Tibial artery (tissue), 4 donors: ENCODE measurements at regions not wholly inside any gene's neighbourhood (a gene's known extent, or its start where the extent isn't known, plus 50 kb on each side); places are given as distances from the start of the nearest gene placed in this dataset.

Experiments
- DNase-seq, 2 donors: peaks; one replicate each; pipeline ENCODE4 v3.0.0-alpha.2; 2019
- H3K27ac ChIP-seq, 2 donors: fragments of 200-600 bp; sonication (generic) in 1 of 2; 1 replicate in 1 of 2; 2 replicates in 1 of 2; pipeline ENCODE4 v1.5.1; 2018 to 2019; ENCODE audit warnings: mild to moderate bottlenecking in 1 of 2
- H3K27me3 ChIP-seq, 2 donors: fragments of 200-600 bp; sonication (generic) in 1 of 2; one replicate each; pipeline versions ENCODE4 v1.5.1 to v1.6.0; 2016 to 2019
- H3K36me3 ChIP-seq, 3 donors: fragments of 200-600 bp; sonication (generic) in 2 of 3; one replicate each; pipeline ENCODE4 v1.5.1; 2016 to 2019; ENCODE audit warnings: mild to moderate bottlenecking in 2 of 3
- H3K4me1 ChIP-seq, 4 donors: fragments of 200-600 bp; sonication (generic) in 2 of 4; 1 replicate in 3 of 4; 2 replicates in 1 of 4; pipeline ENCODE4 v1.5.1; 2016 to 2019
- H3K4me3 ChIP-seq, 2 donors: fragments of 200-600 bp; sonication (generic) in 1 of 2; 1 replicate in 1 of 2; 2 replicates in 1 of 2; pipeline ENCODE4 v1.5.1; 2018 to 2019; ENCODE audit warnings: mild to moderate bottlenecking in 2 of 2
- H3K9me3 ChIP-seq, 3 donors: fragments of 200-600 bp; sonication (generic) in 1 of 3; one replicate each; pipeline ENCODE4 v1.5.1; 2016 to 2019
- intact Hi-C: fragments of 100-400 bp; cut with DNase I; formaldehyde crosslinking; loops from one replicate; pipeline ENCODE4 v1.15.0; 2023; ENCODE audit warnings: low total_unique reads
- TF ChIP-seq, protein P1 (sequence below), 2 experiments: fragments of 200-600 bp in 1 of 2; fragments of 450-650 bp in 1 of 2; IDR thresholded peaks; one replicate each; pipeline ENCODE4 v1.5.1; 2017 to 2019; ENCODE audit warnings: antibody characterized with exemption in 2 of 2, mild to moderate bottlenecking in 1 of 2, moderate library complexity in 1 of 2

DNA sequence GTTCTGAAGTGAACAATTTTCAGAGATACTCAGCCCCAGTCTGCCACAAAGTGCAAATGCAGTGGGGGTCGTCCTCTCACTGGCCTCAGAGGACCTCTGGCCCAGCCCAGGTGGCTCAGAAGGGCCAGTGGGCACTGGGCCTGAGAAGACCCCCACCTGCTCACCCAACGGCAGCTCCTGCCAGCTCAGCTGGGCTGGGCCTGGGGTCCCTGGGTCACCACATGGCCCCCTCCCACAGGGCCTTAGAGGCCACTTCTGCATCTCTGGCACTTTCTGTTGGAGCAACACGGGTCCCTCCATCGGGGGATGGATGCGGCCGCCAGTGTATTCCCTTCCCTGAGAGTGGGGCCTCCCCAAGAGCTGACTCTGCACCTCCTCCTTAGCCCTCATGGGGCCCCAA lies 262.7 kb upstream of the KCNH8 start:
- H3K27ac ChIP-seq: no peak overlapping the region
- TF ChIP-seq, protein P1, sequence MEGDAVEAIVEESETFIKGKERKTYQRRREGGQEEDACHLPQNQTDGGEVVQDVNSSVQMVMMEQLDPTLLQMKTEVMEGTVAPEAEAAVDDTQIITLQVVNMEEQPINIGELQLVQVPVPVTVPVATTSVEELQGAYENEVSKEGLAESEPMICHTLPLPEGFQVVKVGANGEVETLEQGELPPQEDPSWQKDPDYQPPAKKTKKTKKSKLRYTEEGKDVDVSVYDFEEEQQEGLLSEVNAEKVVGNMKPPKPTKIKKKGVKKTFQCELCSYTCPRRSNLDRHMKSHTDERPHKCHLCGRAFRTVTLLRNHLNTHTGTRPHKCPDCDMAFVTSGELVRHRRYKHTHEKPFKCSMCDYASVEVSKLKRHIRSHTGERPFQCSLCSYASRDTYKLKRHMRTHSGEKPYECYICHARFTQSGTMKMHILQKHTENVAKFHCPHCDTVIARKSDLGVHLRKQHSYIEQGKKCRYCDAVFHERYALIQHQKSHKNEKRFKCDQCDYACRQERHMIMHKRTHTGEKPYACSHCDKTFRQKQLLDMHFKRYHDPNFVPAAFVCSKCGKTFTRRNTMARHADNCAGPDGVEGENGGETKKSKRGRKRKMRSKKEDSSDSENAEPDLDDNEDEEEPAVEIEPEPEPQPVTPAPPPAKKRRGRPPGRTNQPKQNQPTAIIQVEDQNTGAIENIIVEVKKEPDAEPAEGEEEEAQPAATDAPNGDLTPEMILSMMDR (IDR thresholded peaks at IDR 0.05): no peak
- H3K9me3 ChIP-seq: no peaks in the 10 kb centered on the region
- no peak overlapping the region for H3K4me3 ChIP-seq
- DNase-seq: no peak
- H3K27me3 ChIP-seq: no peaks in the 10 kb centered on the region
- intact Hi-C loops: no loop called here
- H3K4me1 ChIP-seq: no peaks in the 10 kb centered on the region
- H3K36me3 ChIP-seq: no peaks in the 10 kb centered on the region

DNA sequence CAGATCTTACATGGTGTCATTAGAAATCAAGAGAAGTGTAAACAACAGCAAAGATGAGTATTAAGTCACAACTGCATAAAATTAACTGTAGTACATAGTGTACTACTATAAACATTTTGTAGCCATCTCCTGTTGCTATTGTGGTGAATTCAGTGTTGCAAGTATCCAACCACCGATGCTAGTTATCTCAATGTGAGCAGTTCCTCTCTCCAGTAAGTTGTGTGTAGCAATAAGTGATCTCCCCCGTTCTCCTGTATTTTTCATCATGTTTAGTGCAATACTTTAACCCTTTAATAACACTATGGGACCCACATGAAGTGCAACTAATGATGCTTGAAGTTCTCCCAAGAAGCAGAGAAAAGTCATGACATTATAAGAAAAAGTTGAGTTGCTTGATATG lies 264.7 kb upstream of the KCNH8 start:
- no peaks in the 10 kb centered on the region for H3K9me3 ChIP-seq
- no peaks in the 10 kb centered on the region for H3K36me3 ChIP-seq
- no peaks in the 10 kb centered on the region for H3K27me3 ChIP-seq
- no peak overlapping the region for H3K4me3 ChIP-seq
- no peaks in the 10 kb centered on the region for H3K4me1 ChIP-seq
- TF ChIP-seq, protein P1 (IDR thresholded peaks at IDR 0.05): no peak
- no peak overlapping the region for H3K27ac ChIP-seq
- intact Hi-C loops: no loop called here
- no peak for DNase-seq

- Histone ChIP-seq H3K9me3 (no peaks in the 10 kb centered on the region), H3K4me1 (no peaks in the 10 kb centered on the region), H3K4me3 (no peak overlapping the region), H3K27ac (no peak overlapping the region), H3K36me3 (no peaks in the 10 kb centered on the region), H3K27me3 (no peaks in the 10 kb centered on the region)
- TF ChIP-seq, protein P1 (IDR thresholded peaks at IDR 0.05): no peak
- intact Hi-C loops: no loop called here
- DNase-seq: no peak
Observed at GRCh38 chr3:18880691-18881090, 267.6 kb upstream of the KCNH8 start.

GRCh38 chr3:18872466-18872865 lies 275.8 kb upstream of the KCNH8 start:
- Histone ChIP-seq H3K36me3 (no peaks in the 10 kb centered on the region), H3K4me3 (no peak overlapping the region), H3K4me1 (no peaks in the 10 kb centered on the region), H3K27ac (no peak overlapping the region), H3K27me3 (no peaks in the 10 kb centered on the region), H3K9me3 (no peaks in the 10 kb centered on the region)
- intact Hi-C loops: no loop called here
- DNase-seq: no peak
- TF ChIP-seq, protein P1 (IDR thresholded peaks at IDR 0.05): no peak

DNA sequence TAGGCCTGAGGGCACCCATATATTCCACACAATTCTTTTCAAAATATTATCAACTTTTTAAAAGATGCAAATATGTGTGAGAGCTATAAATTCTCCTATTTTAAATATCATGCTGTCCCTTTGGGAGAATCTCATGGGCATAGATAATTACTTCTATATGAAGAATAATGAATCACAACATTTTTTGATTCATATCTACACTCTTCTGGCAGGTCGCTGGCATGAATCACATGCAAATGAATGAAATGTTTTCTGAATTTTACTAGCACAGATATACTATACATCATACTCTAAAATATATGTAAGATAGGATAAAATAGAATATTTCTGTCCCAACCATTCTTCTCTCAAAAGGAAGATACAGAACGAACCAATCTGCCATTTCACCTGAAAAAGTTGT lies 277.7 kb upstream of the KCNH8 start:
- H3K27ac ChIP-seq: no peak overlapping the region
- no peak for DNase-seq
- H3K9me3 ChIP-seq: no peaks in the 10 kb centered on the region
- no peak overlapping the region for H3K4me3 ChIP-seq
- intact Hi-C loops: no loop called here
- H3K36me3 ChIP-seq: no peaks in the 10 kb centered on the region
- TF ChIP-seq, protein P1 (IDR thresholded peaks at IDR 0.05): no peak
- no peaks in the 10 kb centered on the region for H3K27me3 ChIP-seq
- H3K4me1 ChIP-seq: no peaks in the 10 kb centered on the region

DNA sequence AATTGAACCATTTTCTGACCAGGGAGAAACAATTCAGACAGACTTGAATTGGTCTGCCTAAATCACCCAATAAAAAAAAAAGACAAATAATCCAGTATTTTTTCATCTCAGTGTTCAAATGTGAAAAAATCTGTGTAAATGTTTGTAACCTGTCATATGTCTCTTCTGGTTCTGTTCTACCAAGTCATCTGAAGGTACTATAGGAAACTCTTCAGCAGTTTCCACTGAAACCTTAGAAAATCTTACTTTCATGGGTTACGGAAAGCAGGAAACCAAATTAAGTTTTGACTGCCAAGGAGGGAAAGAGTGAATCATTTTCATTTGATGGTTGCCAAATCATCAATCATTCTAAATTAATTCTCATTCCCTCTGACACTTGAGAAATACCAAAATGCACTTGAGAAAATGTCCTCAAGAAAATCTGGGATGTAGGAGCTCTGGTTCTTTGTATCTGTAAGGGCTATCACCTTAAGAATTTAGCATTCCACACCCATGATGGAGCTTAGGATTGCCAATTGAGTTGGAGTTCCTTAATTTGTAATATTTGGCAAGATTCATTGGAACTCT lies 278.2 kb upstream of the KCNH8 start:
- no peak overlapping the region for H3K27ac ChIP-seq
- TF ChIP-seq, protein P1 (IDR thresholded peaks at IDR 0.05): no peak
- no peak for DNase-seq
- no peaks in the 10 kb centered on the region for H3K27me3 ChIP-seq
- no peaks in the 10 kb centered on the region for H3K36me3 ChIP-seq
- H3K9me3 ChIP-seq: no peaks in the 10 kb centered on the region
- H3K4me3 ChIP-seq: no peak overlapping the region
- H3K4me1 ChIP-seq: no peaks in the 10 kb centered on the region
- intact Hi-C loops: no loop called here
